ENCODE measurements at regions not wholly inside any gene's neighbourhood (a gene's known extent, or its start where the extent isn't known, plus 50 kb on each side); places are given as distances from the start of the nearest gene placed in this dataset.

DNA sequence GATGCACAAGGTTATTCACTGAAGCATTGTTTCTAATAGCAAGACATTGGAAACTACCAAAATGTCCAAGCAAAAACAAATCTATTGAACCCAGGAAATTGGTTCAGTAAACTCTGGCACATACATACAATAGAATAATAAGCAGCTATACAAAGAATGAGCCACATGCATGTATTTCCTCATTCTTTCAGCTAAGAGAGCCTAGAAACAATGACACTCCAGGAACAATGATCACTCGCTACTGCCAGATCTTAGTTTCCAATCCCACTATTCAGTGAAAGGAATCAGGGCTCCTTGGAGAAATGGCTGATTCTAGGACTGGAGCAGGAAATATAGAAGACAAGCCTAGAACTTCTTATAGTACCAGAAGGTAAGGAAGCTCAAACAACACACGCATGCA, 221.9 kb upstream of the AGAP1 start:
- in situ Hi-C loops (cut with MboI; ENCODE audit: low pct_unique_long_range_greater_than_20kb, low sequenced_read_pairs), result no loop called here
- no peak for DNase-seq

- DNase-seq, result no peak
- in situ Hi-C loops (cut with MboI; ENCODE audit: low pct_unique_long_range_greater_than_20kb, low sequenced_read_pairs), result no loop called here
These were observed 219.8 kb upstream of the AGAP1 start for GRCh38 chr2:235274023-235274422.

DNA sequence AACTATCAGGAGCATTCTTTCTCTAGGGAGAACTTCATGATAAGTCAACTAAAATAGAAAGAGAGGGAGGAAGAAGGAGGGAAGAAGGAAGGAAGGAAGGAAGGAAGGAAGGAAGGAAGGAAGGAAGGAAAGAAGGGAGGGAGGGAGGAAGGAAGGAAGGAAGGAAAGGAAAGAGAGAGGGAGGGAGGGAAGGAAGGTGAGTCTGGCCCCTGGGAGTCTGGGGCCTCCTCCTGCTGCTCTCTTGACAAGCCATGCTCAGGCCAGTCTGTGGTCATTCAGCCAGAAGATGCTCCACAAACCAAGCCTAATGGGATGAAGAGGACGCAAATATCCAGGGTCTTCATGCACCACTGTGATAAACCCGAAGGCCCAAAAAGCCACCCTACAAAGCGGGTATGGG, 216.4 kb upstream of the AGAP1 start:
- in situ Hi-C loops (cut with MboI; ENCODE audit: low pct_unique_long_range_greater_than_20kb, low sequenced_read_pairs), result no loop called here
- no peak for DNase-seq

DNA sequence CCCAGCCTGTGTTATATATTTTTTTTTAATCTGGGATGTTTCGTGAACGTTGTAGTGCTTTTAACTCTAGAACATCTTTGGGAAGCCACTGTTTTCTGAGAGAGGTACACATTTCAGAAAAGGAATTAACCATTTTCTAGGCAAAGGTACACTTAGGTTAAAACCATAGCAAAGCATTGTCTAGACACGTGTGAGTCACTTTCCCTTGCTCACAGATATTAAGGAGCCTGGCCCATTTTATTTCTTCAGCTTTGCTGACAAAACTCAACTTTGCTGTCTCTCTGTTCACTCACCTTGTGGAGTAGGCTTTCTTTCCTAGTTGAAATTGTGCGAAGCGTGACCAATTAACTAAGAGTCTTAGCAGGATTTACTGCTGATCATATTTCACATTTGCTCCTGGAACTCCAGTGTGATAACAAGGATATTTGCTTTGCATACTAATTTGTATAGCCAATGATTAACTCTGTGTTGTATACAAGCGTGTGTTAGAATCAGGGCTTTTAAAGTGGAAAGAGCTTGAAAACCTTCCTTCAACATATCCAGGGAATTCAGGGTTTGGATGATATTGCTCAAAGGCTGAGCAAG, 215.0 kb upstream of the AGAP1 start:
- in situ Hi-C loops (cut with MboI; ENCODE audit: low pct_unique_long_range_greater_than_20kb, low sequenced_read_pairs), result no loop called here
- DNase-seq, result no peak

GRCh38 chr2:235279965-235280364, 213.9 kb upstream of the AGAP1 start:
- in situ Hi-C loops (cut with MboI; ENCODE audit: low pct_unique_long_range_greater_than_20kb, low sequenced_read_pairs), result no loop called here
- no peak for DNase-seq

DNA sequence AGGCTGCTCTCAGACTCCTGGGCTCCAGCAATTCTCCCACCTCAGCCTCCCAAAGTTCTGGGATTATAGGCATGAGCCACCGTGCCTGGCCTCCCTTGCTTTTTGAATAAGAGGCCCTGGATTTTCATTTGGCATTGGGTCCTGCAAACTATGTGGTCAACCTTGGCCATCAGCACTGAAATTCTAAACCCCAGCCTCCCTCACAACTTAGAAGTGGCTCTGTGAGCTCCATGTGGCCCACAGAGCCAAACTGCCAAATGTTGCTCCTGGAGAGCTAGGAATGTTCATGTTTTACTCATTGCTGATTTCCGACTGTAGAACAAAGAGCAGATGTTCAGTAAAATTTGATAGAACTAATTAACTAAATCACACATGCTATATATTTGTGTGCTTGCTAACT, 210.6 kb upstream of the AGAP1 start:
- in situ Hi-C loops (cut with MboI; ENCODE audit: low pct_unique_long_range_greater_than_20kb, low sequenced_read_pairs), result no loop called here
- DNase-seq, result no peak

GRCh38 chr2:235286622-235287374, 207.0 kb upstream of the AGAP1 start:
- in situ Hi-C loops (cut with MboI; ENCODE audit: low pct_unique_long_range_greater_than_20kb, low sequenced_read_pairs), result no loop called here
- DNase-seq, result no peak

GRCh38 chr2:235287375-235287733, 206.5 kb upstream of the AGAP1 start:
- no peak for DNase-seq
- in situ Hi-C loops (cut with MboI; ENCODE audit: low pct_unique_long_range_greater_than_20kb, low sequenced_read_pairs), result no loop called here

DNA sequence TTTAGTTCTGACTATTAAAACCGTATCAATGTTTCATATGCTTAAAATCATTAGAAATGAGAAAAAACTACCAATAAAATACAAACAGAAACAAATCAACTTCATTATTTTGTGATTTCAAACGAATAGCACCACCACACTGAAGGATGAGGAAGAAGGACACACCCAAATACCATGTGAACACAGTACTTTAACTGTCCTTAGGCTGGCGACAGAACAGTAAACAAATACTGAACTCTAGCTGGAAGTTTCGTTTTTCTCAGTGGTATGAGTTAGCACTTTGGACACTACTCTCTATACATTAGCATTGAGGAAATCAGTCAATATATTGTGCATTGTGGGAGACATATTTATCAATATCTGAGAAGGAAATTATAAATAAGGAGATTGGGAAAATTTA, 202.4 kb upstream of the AGAP1 start:
- no peak for DNase-seq
- in situ Hi-C loops (cut with MboI; ENCODE audit: low pct_unique_long_range_greater_than_20kb, low sequenced_read_pairs), result no loop called here

DNA sequence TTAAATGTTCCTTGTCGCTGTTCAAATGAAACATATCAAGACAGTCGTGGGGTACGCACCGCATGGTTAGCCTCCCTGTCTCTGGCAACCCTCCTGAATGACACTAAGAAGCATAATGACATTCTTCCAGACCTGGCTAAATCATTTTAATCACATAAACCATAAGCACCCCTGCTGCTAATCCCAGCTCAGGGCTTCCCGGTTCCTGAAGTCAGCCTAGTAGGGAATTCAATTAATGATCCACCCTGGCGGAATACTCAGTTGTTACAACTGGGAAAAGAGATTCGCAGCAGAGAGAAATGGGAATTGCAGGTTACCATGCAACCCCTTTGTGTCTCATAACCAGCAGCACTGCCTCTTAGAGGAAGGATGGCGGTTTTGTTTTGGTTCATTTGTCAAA, 200.8 kb upstream of the AGAP1 start:
- no peak for DNase-seq
- in situ Hi-C loops (cut with MboI; ENCODE audit: low pct_unique_long_range_greater_than_20kb, low sequenced_read_pairs), result no loop called here

DNA sequence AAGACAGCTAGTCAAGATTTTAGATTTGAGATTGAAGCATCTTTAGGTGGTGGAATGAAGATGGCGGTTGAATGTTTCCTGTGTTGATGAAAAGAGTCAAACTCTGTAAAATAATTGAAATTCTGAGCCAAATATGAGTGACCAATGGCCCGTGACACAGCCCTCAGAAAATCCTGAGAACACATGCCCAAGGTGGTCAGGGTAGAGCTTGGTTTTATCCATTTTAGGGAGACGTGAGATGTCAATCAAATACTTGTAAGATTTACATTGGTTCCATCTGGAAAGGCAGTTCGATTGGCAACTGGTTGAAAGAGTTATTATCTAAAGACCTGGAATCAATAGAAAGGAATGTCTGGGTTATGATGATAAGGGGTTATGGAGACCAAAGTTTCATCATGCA, 198.0 kb upstream of the AGAP1 start:
- no peak for DNase-seq
- in situ Hi-C loops (cut with MboI; ENCODE audit: low pct_unique_long_range_greater_than_20kb, low sequenced_read_pairs), result no loop called here

DNA sequence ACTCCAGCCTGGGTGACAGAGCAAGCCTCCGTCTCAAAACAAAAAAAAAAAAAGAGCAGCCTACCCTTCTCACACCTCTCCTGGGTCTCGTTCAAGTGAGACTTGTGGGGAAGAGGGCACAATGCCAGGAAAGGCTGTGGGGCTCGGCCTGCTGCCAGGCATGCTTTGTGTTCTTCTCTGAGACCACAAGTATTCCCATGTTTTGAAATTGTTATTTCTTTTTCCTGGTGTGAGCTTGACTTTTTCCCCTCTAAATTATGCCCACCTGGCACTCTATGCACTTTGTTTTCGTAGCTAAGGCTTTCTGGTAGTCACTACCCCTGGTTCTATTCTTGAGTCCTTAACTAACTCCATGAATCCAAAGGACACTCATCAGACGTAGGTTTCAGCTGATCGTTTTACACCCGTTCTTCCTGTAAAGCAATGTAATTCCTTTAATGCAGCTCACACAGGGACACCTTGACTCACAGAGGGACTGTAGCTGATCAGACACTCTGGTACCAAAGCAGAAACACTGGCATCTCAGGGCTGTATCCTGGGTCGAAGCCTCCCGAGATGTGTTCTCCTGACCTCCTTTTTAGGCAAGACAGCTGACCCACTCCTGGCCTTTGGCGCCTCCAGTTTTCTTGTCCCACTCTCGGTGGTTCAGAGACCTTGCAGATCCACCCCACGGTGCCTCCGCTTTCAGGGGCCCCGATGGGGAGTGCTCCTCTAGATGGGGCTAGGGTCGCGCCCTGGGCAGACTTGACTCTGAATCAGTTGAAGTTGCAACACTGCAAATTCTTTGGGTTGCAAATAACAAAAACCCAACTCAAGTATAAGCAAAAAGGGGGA, 193.3 kb upstream of the AGAP1 start:
- no peak for DNase-seq
- in situ Hi-C loops (cut with MboI; ENCODE audit: low pct_unique_long_range_greater_than_20kb, low sequenced_read_pairs), result no loop called here

- DNase-seq, result no peak
- in situ Hi-C loops (cut with MboI; ENCODE audit: low pct_unique_long_range_greater_than_20kb, low sequenced_read_pairs), result no loop called here
These were observed 192.4 kb upstream of the AGAP1 start for GRCh38 chr2:235301202-235302076.

GRCh38 chr2:235302263-235302662, 191.6 kb upstream of the AGAP1 start:
- in situ Hi-C loops (cut with MboI; ENCODE audit: low pct_unique_long_range_greater_than_20kb, low sequenced_read_pairs), result no loop called here
- no peak for DNase-seq

- in situ Hi-C loops (cut with MboI; ENCODE audit: low pct_unique_long_range_greater_than_20kb, low sequenced_read_pairs), result no loop called here
- no peak for DNase-seq
These were observed 190.1 kb upstream of the AGAP1 start for GRCh38 chr2:235303499-235304291.

- in situ Hi-C loops (cut with MboI; ENCODE audit: low pct_unique_long_range_greater_than_20kb, low sequenced_read_pairs), result no loop called here
These were observed 188.2 kb upstream of the AGAP1 start for GRCh38 chr2:235305678-235306077.

GRCh38 chr2:235311044-235311443, 182.8 kb upstream of the AGAP1 start:
- no peak for DNase-seq
- in situ Hi-C loops (cut with MboI; ENCODE audit: low pct_unique_long_range_greater_than_20kb, low sequenced_read_pairs), result no loop called here

More at GRCh38 chr2:235305678-235306077, 188.2 kb upstream of the AGAP1 start:
- no peak for DNase-seq

GRCh38 chr2:235312571-235312970, 181.3 kb upstream of the AGAP1 start:
- no peak for DNase-seq
- in situ Hi-C loops (cut with MboI; ENCODE audit: low pct_unique_long_range_greater_than_20kb, low sequenced_read_pairs), result no loop called here

Measured in KBM-7 (cell line).